ENCODE measurements at regions not wholly inside any gene's neighbourhood (a gene's known extent, or its start where the extent isn't known, plus 50 kb on each side); places are given as distances from the start of the nearest gene placed in this dataset.

GRCh38 chr16:85422632-85423550 lies 190.2 kb upstream of the GSE1 start:
- peak; percentile 90 for DNase-seq (ENCODE audit: low spot score)

DNA sequence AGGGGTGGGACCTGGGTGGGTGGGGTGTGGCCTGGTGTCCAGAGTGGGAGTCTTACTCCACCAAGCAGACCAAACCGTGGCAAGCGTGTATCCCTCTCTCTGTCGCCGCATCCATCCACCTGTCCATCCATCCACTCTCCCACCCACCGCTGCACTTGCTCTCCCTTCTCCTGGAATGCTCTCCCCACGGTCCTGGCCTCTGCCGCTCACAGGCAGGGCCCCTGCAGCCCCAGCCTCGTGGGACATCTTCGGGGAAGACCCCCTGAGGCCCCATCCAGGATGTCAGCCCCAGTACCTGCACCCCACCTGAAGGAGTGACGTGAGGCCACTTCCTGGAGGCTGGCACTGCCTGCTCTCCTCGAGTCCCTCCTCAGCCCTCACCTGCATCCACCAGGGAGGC lies 189.5 kb upstream of the GSE1 start:
- DNase-seq (ENCODE audit: low spot score), result no peak

DNA sequence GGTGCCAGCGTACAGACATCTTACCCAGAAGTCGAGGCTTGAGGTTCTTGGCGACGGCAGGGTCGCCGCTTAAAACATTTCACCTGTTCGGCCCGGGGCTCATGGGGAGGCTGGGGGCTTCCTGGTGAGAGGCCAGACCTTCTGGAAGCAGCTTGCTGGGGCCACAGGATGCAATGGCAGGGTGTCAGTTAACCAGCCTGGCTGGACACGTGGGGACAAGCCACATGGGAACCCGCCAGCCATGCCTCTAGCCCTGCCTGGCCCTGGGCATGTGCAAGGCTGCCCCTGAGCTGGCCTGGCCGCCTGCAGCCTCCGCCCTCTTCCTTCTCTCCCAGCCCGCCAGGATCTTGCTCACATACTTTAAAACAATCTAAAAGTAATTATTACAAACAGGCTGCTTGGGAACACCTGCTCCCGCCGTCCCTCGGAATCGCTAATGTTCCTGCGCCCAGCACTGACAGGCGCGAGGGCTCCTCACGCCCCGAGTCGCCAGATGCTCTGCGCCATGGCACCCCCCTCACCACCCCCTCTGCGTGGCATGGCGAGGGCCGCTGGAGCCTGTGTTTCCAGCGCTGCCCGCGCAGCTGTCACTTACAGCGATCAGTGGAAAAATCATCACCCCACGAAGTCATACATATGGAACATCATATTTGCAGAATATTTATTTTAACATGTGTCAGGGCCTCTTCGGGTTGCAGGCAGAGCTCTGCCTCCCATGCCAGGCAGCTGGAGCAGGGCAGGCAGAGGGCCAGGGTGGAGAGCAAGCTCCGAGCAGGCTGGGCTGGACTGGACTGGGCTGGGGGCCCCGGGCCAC lies 188.7 kb upstream of the GSE1 start:
- DNase-seq (ENCODE audit: low spot score), result no peak

GRCh38 chr16:85425074-85425662 lies 188.0 kb upstream of the GSE1 start:
- no peak for DNase-seq (ENCODE audit: low spot score)

GRCh38 chr16:85426806-85427205 lies 186.3 kb upstream of the GSE1 start:
- no peak for DNase-seq (ENCODE audit: low spot score)

- DNase-seq (ENCODE audit: low spot score), result no peak
Observed at GRCh38 chr16:85428168-85428898, 184.8 kb upstream of the GSE1 start.

DNA sequence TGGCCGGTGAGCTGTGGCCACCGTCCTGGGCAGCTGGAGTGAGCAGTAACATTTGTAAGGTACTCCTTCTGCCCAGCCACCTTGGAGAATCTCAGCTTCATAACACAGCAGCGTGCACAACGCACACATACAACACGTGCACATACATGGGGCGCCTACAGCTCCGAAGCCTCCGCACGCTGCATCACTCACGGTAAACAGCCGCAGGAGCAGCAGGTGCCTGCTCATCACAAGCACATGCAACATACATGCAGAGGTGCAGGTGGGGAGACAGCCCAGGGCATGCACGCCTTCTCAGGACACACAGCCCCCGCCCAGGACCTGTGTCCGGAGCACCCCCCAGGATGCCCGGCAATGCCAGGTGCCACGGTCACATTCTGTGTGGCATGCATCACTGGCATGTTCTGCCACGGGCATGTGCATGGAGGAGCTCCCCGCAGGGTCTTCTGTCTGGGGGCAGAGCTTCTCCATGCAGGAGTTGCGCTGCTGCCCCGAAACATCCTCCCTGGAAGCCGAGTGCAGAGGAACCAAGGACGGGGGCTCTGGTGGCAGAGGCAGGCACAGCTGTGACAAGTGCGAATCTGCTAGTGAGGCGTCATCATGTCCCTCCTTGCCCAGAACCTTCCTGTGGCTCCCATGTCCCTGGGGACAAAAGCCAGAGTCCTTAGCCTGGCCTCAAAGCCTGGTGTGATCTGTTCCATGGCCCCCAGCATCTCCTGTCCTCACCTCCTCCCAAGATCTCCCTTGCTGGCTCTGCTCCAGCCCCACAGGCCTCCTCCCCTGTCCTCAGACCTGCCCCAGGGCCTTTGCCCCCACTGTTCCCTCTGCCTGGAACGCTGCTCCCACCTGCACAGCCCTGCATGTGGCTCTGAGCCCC lies 184.0 kb upstream of the GSE1 start:
- no peak for DNase-seq (ENCODE audit: low spot score)

DNA sequence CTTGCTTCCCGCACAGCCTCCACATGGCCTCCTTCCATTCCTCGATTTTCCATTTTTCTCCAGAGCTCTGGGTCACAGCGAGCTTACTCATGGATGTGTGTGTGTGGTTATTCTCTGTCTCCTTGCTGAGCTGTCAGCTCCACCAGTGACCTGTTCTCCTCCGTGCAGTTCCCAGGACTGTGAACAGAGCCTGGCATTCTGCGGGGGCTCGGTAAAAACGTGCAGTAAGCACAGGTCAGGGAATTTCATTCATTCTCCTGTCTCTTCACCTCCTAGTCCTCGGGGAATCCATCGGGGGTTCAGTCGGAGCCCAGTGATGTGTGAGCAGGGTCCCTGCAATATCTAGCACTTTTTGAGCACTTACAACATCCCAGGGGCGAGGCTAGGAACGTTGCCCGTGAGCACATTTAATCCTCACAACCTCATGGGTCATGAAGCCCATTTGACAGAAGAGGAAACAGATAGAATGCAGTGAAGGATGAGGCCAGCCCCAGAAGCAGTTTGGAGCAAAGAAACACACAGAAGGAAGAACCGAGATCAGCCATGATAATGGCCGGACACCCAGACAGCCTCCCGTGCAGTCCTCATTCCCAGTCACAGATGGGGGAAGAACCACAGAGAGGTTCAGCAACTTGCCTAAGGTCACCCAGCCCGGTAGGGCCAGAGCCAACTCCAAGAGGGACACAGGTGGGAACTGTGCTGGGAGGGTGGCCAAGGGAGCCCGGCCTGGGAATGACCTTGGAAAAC lies 183.2 kb upstream of the GSE1 start:
- DNase-seq (ENCODE audit: low spot score), result no peak

- DNase-seq (ENCODE audit: low spot score), result no peak
Observed at GRCh38 chr16:85430523-85431421, 182.3 kb upstream of the GSE1 start.

GRCh38 chr16:85431431-85432124 lies 181.5 kb upstream of the GSE1 start:
- DNase-seq (ENCODE audit: low spot score), result no peak

DNA sequence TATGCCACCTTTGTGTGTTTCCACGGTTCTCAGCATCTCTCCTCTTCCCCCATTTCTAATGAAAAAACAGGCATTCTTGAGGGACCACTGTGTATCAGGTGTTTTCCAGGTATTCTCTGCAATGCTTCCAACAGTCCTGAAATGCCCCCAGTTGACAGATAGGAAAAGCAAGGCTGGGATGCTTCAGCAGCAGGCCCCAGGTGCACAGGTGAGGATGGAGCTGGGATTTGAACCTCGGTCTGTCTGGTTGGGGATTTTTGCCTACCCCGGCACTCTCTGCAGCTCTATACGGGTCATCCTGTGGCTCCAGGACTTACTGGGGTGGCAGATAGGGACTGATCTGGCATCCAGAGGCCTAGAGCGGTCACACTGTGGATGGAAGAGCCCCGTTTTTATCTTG lies 180.5 kb upstream of the GSE1 start:
- no peak for DNase-seq (ENCODE audit: low spot score)

GRCh38 chr16:85433477-85433876 lies 179.6 kb upstream of the GSE1 start:
- DNase-seq (ENCODE audit: low spot score), result no peak

DNA sequence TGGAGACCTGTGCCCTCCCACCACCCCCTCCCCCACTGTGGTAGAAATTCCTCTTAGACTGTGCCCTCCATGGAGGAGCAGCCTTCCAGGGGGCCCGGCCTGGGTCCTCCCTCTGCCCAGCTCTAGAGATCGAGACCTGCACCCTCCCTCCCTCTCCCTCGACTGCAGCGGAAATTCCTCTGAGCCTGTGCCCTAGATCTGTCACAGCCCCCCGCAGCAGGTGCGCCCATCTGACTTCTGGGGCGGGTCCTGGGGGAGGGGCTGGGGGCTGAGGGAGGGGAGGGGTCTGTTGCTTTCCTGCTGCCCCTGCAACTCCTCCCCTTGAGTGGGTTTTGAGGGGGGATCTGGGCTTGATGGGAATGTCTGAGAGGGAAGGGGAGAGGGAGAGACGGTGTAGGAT lies 177.8 kb upstream of the GSE1 start:
- DNase-seq (ENCODE audit: low spot score), result no peak

DNA sequence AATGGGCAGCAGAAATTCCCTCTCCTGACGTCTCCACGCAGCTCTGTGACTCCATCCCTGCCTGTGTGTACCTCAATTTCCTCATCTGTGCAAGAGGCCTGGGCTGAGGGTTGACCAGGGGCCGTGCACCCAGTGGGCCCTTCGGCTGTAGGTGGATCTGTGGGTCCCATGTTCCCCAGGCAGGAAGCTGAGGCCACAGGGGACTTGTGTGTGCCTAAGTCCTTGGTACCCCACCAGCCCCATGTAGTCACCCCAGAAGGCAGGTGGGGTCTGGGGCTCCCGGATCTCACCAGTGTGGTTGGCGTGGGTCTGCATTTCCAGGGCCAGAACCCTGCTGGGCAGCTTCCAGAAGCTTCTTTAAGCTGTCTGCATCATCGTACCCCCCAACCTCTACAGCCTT lies 177.4 kb upstream of the GSE1 start:
- no peak for DNase-seq (ENCODE audit: low spot score)

GRCh38 chr16:85436207-85436606 lies 176.9 kb upstream of the GSE1 start:
- DNase-seq (ENCODE audit: low spot score), result no peak

- DNase-seq (ENCODE audit: low spot score), result no peak
Observed at GRCh38 chr16:85436636-85437165, 176.4 kb upstream of the GSE1 start.

DNA sequence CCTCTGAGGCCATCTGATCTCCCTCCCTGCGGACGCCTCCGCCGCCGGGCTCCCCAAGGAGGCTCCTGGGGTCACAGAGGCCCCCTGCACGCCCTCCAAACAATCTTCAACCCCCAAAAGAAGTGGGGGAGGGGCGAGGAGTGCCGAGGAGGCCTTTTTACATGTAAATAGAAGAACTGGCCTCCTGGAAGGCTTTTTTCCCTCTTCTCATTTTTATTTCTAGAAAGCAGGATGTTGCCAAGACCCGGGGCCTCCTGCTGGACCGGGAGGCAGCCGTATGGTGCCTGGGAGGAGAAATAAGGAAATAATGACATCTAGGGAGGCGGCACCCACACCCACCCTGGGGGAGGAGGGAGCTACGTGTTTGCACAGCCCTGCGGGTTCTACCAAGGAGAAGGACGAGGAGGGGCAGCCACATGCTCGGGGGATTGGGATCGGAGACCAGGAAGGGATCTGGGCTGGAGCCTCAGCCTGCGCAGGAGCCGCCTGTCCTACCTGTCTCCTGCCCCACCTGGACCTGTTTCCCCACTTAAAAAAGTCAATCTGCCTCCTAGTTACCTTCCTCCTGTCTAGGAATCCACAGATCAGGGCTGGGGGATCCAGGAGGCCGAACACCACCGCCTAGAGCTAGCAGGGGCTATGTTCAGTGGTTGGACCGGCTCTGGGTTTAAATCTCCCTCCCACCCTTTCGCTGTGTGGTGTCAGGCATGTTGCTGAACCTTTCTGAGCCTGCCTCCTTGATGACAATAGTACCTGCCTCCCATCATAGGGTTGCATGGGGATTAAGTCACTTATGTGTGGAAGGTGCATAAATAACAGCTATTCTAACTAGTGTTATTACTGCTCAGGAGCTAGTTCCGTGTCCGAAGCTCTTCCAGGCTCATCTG lies 175.7 kb upstream of the GSE1 start:
- peak; percentile 58 for DNase-seq (ENCODE audit: low spot score)

Measured in mucosa of gallbladder (tissue), 1 donor.